Activated CD4-positive, alpha-beta T cell treated with anti-CD3 and anti-CD28 coated beads for 4 hours (primary cell): ENCODE measurements at regions not wholly inside any gene's neighbourhood (a gene's known extent, or its start where the extent isn't known, plus 50 kb on each side); places are given as distances from the start of the nearest gene placed in this dataset.
"Not testable (repeated sequence)": the region's sequence is repeated elsewhere in the genome, so short reads cannot be mapped to it uniquely, and the experiment has no call there.

ENCODE experiments used
- DNase-seq, 2 donors: peaks; one replicate each; pipeline ENCODE4 v3.0.0-alpha.2; 2020

DNA sequence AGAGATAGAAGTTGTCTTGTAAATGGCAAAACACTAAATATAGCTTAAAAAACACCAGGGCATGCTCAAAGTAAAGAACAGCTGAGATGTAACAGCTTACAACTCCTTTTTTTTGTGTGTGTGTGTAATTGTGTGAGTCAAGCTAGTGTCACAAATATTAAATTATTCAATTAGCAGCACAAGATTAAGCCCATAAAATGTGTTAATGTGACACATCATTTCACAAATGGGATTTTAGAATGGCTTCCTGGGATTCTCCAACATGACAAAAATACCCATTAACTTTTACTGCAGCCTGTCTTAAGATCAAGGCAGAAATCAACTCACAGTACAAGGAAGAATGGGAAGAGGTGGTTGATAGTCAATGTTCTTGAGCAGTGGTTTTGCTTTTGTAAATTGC is 251.4 kb downstream of the KIF20B start:
- no peak for DNase-seq

DNA sequence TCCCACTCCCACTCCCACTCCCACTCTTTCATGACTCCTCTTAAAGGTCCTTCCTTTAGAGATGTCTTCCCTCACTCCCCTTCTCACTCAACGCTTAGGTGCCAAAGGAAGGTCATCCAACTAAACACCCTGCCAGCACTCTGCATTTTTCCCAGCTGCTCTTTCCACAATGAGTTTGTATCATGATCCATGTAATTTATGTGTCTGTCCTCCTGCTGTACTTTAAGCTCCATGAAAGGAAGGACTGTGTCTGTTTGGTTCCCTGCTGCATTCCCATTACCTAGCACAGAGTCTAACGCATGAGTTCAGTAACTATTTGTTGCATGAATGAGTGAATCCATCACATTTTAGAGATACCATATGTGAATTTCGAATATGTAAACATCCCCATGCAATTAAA is 252.7 kb downstream of the KIF20B start:
- no peak for DNase-seq

DNA sequence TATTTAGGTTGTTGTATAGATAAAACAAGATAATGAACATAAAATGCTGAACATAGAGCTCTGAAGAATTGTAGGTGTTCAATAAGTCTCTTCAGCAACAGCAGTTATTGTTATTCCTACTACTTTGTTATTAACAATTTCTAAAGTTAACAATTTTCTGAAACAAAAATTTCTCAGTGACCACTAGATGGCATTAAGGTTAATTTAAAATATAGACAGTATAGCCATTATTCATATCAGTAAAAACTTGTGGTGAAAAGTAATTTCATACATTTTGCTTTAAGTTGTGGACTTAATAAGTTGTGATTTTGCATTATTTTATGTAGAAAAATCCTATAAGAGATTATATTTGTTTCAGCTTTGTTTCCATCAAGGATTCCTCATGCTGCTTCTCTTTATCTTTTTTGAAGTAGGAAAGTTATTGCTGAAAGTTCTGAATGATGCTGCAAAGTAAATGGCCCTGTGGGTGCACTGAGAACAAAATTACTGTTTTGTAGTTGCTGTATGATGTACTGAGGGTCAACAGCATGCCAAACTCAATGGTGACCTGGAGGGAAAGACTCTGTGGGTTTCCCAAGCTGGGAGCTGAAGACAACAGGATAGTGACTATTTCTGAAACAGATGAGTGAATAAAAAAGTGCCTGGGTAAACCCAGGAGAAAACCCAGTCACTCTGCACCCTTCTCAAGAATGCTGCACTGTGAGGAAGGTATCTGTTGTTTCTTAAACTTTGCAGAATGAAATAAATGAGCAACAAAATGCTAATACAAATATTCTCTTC is 253.6 kb downstream of the KIF20B start:
- DNase-seq: no peak

DNA sequence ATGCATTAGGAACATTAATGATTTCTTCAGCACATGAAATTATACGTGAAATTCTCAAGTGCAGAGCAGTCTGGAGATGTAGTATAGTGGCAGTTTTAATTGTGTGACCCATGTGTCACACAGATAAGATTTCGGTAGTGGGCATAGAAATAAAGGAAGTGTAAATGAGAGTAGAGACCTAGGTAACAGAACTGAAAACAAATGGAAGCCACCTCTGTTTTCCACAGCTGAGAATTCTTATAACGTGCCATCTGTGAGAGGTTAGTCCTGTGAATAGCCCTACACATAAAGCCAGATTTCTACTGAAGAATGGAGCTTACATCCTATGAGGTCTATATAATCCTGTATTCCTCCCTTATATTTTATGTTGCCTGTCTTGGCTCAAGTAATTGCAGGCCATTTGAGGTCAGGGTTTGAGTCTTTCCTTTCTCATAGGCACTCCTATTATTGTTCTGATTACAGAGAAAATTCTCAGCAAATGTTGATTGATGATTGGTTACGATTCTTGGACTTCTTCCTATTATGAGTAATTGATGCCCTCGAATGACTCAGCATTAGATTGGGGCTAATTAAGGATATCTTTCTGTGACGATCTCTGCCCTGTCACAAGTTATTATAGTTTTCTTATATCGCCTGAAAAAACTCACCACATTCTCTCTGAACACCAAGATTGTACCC is 258.2 kb downstream of the KIF20B start:
- no peak for DNase-seq

DNA sequence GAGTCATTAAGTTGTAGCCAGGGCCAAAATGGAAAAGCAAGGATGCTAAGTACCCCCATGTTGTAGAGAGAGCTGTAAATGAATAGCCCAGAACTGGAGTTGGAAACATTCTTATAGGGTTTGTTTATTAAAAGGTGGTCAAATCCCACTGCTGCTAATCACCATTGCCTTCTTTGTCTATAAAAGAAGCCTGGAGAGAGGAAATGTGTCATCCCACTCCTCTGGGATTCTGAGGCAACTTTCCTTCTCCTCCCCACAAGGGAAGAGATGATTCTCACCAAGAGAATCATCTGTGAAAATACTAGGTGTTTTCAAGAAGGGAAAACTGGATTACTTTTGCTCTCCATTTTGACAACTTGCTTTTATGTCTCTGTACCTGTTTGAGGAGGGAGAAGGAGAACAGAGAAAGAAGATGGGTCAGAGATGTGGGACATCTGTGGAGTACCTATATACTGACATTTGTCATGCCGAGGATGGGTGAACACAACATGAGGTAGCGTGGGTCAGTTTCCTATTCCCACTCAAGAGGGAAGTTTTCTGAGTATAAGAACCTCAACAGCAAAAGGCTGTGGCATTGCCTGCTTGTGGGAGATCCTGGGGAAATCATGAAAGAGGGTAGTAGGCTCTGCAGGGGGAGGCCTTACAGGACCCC is 262.2 kb downstream of the KIF20B start:
- DNase-seq: no peak

DNA sequence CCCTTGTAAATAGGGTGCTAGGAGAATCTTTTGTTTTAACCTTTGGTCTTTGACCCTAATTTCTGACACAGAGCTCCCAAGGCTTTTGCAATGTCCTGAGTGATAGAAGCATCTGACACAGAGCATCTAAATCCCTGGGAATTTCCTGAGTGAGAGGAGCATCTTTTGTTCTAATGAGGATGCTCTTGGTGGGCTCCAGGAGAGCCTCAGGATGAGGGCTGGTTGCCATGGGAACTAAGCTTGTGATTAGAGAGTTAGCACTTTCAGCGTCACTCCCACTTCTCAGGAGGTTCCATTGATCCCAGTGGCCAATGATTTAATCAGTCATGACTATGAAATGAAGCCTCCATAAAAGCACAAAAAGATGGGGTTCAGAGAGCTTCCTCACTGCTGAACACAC is 264.8 kb downstream of the KIF20B start:
- no peak for DNase-seq

DNA sequence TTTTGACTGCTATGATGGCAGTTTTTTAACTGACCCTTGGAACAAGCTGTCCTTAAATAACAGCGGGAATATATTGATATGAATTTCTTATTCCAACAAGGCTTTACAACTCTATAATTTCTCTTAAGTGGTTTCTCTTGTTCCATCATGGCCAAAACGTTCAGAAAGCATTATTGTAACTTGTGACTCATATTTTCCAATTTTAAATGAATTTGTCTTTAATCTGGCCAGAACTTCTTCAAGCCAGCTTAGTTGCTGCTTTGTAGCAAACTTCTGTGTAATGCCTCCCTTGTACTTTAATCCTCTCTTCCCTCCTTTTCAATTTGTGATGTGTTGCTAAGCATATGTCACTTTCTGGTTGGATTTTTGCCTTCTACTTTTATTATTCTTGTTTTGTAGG is 271.9 kb downstream of the KIF20B start:
- no peak for DNase-seq

DNA sequence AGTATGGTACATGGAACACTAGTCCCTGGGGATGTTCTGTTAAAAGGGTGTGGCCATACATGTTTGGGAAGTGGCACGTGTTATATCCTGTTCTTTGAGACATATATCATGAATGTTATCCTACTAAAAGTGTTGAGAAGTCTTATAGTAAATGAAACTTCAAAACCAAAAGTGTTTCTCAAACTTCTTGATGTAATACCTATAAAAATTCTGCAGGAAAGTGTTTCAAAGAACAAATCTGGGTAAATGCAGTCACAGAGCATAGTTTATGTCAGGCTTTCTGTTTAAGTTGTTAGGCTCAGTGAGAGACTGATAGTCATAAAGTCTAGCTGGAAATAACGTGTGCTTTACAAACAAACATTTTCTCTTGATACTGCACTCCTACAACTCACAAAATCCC is 273.7 kb downstream of the KIF20B start:
- DNase-seq: no peak

DNA sequence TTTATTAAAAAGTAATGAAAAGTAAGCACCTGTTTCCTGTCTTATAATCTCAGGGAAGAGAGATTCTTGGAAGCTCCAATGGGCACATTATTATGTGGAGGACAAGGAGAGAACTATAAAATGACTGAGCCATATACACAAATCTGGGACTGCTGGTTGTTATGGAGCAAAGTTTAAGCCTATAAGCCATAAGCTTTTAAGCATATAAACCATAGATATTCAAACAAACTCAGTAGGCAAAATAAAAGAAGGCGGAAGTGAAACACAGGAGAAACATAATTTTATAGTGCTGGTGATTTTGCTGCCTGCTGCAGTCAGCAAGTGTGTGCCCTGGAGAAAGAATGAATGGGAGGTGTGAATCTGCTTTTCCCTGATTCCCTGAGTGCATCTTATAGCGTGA is 274.4 kb downstream of the KIF20B start:
- DNase-seq: no peak

DNA sequence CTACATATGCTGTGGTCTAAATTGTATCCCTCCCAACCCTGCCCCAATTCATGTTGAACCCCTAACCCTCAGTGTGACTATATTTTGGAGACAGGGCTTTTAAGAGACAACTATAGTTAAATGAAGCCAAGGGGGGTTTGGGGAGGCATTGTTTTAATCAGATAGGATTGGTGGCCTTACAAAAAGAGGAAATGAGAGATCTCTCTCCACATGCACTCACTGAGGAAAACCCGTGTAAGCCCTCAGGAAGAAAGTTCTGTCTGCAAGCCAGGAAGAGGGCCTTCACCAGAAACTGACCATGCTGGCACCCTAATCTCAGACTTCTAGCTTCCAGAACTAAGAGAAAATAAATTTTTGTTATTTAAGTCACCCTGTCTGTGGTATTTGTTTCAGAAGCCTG is 276.7 kb downstream of the KIF20B start:
- DNase-seq: no peak

DNA sequence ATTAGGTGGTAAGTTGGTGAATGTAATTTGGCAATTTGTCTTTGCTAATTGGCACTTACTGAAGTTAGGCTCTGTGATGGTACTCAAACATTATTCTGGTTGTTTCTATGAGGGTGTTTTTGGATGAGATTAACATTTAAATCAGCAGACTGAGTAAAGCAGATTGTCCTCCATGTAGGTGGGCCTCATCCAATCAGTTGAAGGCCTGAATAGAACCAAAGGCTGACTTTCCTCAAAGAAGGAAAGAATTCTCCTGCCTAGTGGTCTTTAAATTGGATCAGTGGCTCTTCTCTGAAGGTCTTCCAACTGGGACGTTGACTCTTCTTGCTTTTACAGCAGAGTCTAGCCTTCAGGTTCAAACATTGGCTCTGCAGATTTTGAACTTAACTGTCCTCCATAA is 278.3 kb downstream of the KIF20B start:
- DNase-seq: no peak

DNA sequence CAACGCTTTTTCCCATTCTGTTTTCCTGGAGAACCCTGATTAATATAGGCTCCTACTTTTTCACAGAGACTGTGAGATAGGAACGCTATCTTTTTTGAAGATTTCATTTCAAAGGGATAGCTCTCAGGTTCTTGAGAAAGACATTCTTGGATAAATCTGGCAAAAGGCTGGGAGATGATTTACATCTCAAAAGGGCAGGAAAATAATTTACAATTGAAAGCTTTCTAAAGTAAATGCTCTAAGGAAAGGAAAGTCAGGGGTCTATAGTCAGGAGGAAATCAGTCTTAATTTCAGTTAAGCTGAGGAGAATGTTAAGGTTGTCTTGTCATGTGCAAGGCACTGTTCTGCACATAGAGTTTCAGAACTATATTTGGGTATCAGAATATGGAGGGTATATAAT is 278.8 kb downstream of the KIF20B start:
- DNase-seq: no peak

DNA sequence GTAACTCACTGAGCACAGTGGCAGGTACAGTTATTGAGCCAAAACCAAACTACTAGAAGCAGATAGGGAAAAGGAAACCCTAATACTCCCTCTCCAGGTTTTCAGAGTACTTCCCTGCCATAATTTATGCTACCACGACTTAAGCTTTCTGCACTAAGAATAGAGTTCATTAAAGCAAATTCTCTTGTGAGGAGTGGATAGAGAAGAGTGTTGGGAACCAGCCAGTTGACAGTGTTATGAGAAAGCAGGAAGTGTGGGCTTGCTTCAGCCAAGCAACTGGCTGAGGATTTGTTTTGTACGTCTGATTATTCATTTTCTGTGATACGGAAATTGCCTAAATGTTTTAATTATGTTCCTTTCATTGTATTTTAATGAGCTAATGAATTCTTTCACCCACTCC is 280.5 kb downstream of the KIF20B start:
- DNase-seq: no peak

DNA sequence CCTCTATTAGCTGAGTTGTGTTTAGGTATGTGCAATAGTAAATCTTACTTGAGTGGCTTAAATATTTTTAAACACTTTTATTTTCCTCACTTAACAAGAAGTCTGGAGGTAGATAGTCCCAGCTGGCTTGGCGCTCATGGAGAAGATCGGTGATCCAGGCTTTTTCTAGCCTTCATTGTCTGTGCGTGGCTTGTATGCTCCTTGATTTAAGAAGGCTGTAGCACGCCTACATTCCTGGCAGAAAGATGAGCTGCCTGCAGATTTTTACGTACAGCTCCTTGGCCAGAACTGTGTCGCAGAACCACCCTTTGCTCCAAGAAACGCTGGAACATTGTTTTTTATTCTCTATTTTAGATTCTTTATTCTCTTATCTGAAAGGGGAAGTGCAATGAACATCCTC is 284.1 kb downstream of the KIF20B start:
- no peak for DNase-seq

DNA sequence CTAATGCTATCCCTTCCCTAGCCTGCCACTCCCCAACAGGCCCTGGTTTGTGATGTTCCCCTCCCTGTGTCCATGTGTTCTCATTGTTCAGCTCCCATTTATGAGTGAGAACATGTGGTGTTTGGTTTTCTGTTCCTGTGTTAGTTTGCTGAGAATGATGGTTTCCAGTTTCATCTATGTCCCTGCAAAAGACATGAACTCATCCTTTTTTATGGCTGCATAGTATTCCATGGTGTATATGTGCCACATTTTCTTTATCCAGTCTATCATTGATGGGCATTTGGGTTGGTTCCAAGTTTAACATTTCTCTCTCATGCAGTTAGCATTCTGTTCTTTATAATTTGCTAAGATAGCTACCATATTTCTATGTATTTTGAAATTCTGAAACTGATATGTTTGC is 287.0 kb downstream of the KIF20B start:
- not testable (repeated sequence) for DNase-seq

DNA sequence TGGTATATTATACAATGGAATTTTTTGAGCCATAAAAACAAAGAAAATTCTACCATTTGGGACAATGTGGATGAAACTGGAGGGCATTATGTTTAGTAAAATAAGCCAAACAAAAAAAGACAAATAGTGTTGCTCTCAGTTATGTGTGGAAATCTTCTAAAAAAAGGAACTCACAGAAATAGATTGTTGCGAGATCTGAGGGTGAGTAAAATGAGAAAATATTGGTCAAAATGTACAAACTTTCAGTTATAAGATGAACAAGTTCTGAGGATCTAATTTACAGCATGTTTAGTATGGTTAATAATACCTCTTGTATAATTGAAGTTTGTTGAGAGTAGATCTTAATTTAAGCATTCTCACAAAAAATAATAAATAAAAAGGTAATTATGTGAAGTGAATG is 291.2 kb downstream of the KIF20B start:
- DNase-seq: no peak

DNA sequence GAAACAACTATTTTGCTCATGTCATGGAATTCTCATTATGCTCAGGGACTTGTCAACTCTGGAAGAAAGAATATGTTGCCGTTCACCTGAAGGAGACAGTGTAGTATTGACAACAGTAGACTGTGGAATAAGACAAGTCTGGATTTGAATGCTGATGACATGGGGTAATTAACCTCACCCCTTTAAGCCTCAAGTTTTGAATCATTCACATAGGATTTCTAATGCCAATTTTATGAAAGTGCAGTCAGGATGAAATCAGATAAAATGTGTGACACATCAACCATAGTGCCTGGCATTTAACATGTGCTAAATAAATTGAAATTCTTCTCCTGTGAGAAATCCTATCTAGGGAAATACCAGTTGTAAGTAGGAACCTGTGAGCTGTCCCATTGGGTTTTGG is 305.8 kb downstream of the KIF20B start:
- DNase-seq: no peak

DNA sequence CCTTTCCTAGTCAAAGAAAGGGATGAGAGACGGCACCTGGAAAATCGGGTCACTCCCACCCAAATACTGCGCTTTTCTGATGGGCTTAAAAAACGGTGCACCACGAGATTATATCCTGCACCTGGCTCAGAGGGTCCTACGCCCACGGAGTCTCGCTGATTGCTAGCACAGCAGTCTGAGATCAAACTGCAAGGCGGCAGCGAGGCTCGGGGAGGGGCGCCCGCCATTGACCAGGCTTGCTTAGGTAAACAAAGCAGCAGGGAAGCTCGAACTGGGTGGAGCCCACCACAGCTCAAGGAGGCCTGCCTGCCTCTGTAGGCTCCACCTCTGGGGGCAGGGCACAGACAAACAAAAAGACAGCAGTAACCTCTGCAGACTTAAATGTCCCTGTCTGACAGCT is 309.9 kb downstream of the KIF20B start:
- DNase-seq: not testable (repeated sequence)

DNA sequence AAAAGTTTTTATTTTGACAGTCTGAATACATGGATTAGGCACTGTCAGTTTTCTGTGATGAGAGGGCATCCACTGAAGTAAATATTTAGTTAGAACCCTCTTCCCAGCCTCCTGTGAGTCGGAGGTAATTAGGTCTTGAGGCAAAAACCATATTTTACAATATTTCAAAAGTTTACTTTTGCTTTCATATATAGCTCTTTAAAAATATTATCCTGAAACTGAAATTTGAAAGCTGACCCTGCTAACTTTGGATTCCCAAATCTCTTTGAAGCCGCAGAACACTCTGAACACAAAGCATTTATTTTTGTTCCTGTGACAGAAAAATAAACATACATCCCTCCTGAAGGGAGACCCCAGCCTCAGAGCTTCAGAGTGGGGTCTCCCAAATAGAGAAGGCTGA is 317.4 kb downstream of the KIF20B start:
- DNase-seq: no peak

DNA sequence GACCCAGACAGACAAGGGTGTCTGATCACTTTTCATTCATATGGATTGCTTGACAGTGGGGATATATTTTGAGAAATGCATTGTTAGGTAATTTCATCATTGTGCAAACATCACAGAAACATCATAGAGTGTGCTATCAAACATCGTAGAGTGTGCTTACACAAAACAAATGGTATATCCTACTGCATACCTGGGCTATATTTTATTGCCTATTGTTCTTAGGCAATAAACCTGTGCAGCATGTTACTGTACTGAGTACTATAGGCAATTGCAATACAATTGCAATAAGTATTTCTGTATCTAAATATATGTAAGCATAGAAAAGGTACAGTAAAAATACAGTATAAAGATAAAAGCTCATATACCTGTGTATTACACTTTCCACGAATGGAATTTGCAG is 319.1 kb downstream of the KIF20B start:
- no peak for DNase-seq

DNA sequence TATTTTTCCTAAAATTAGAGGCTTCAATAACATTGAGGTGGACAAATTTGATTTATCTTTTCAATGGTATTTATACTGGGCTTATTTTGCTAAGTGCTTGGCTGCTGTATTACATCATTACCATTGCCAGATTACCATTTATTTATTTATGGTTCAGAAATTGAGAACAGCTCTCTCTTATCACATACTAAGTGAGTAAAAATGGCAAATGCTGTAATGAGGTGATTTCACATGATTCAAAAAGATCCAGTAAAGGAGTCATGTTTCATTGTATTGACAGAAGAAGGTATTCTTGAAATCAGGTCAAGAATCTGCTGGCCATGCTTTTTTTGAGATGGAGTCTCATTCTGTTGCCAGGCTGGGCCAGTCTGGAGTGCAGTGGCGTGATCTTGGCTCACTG is 322.6 kb downstream of the KIF20B start:
- DNase-seq: no peak

DNA sequence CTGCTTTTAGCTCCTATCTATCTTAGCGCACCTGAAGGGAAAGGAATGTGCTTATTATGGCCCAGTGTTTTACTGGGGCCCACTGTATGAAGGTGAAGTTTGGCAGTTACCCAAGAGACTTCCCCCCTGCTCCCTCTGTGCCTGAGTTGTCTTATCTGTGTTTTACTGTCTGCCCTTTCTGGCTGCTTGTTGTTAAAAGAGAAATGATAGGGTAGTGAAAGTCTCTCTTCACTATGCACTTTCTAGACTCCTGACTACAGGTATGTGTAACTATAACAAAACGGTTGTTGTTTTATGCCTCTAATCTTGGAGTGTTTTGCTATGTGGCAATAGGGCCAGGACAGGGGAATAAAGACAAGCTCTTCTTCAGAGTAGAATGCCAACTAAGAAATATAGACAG is 326.9 kb downstream of the KIF20B start:
- no peak for DNase-seq

DNA sequence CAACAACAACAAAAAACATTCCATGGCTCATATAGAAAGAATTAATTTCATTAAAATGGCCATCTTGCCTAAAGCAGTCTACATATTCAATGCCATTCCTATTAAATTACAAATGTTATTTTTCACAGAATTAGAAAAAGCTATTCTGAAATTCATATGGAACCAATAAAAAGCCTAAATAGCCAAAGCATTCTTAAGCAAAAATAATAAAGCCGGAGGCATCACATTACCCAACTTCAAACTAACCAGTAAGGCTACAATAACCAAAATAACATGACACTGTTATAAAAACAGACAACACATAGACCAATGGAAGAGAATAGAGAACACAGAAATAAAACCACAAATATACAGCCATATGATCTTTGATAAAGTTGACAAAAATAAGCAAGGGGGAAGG is 330.4 kb downstream of the KIF20B start:
- no peak for DNase-seq

DNA sequence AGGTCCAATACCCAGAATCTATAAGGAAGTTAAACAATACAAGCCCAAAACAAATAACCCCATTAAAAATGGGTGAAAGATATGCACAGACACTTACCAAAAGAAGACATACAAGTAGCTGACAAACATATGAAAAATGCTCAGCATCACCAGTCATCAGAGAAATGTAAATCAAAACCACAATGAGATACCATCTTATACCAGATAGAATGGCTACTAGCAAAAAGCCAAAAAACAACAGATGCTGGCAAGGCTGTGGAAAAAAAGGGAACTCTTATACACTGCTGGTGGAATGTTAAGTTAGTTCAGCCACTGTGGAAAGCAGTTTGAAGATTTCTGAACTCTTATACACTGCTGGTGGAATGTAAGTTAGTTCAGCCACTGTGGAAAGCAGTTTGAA is 331.1 kb downstream of the KIF20B start:
- DNase-seq: no peak
